ENCODE measurements at regions not wholly inside any gene's neighbourhood (a gene's known extent, or its start where the extent isn't known, plus 50 kb on each side); places are given as distances from the start of the nearest gene placed in this dataset.

- TF ChIP-seq, protein P1, sequence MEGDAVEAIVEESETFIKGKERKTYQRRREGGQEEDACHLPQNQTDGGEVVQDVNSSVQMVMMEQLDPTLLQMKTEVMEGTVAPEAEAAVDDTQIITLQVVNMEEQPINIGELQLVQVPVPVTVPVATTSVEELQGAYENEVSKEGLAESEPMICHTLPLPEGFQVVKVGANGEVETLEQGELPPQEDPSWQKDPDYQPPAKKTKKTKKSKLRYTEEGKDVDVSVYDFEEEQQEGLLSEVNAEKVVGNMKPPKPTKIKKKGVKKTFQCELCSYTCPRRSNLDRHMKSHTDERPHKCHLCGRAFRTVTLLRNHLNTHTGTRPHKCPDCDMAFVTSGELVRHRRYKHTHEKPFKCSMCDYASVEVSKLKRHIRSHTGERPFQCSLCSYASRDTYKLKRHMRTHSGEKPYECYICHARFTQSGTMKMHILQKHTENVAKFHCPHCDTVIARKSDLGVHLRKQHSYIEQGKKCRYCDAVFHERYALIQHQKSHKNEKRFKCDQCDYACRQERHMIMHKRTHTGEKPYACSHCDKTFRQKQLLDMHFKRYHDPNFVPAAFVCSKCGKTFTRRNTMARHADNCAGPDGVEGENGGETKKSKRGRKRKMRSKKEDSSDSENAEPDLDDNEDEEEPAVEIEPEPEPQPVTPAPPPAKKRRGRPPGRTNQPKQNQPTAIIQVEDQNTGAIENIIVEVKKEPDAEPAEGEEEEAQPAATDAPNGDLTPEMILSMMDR (IDR thresholded peaks at IDR 0.05) = no peak
- H3K27me3 Mint-ChIP-seq (ENCODE audit: unreplicated experiment) = peaks cover 27% of the 10 kb centered on the region
- peaks cover 3% of the 10 kb centered on the region for H3K36me3 Mint-ChIP-seq (ENCODE audit: unreplicated experiment)
- H3K4me1 Mint-ChIP-seq (ENCODE audit: unreplicated experiment) = no peaks in the 10 kb centered on the region
- no peak overlapping the region for H3K27ac Mint-ChIP-seq (ENCODE audit: unreplicated experiment)
- H3K9me3 Mint-ChIP-seq (ENCODE audit: unreplicated experiment) = peaks cover 36% of the 10 kb centered on the region
- no peak for DNase-seq (ENCODE audit: extremely low spot score, unreplicated experiment)
- no peak overlapping the region for H3K4me3 Mint-ChIP-seq (ENCODE audit: unreplicated experiment)
Measured at GRCh38 chr21:41576013-41576615, 68.2 kb upstream of the TMPRSS2 start.

- Mint-ChIP-seq H3K36me3 (ENCODE audit: unreplicated experiment) (peaks cover 3% of the 10 kb centered on the region), H3K4me3 (ENCODE audit: unreplicated experiment) (no peak overlapping the region), H3K27me3 (ENCODE audit: unreplicated experiment) (peaks cover 26% of the 10 kb centered on the region), H3K9me3 (ENCODE audit: unreplicated experiment) (peaks cover 32% of the 10 kb centered on the region), H3K27ac (ENCODE audit: unreplicated experiment) (no peak overlapping the region), H3K4me1 (ENCODE audit: unreplicated experiment) (no peaks in the 10 kb centered on the region)
- TF ChIP-seq, protein P1 (IDR thresholded peaks at IDR 0.05) = no peak
- no peak for DNase-seq (ENCODE audit: extremely low spot score, unreplicated experiment)
Measured at GRCh38 chr21:41573902-41574690, 66.1 kb upstream of the TMPRSS2 start.

- peaks cover 14% of the 10 kb centered on the region for H3K9me3 Mint-ChIP-seq (ENCODE audit: unreplicated experiment)
- no peak for DNase-seq (ENCODE audit: extremely low spot score, unreplicated experiment)
- H3K27me3 Mint-ChIP-seq (ENCODE audit: unreplicated experiment) = peaks cover 34% of the 10 kb centered on the region
- no peaks in the 10 kb centered on the region for H3K4me1 Mint-ChIP-seq (ENCODE audit: unreplicated experiment)
- no peak overlapping the region for H3K4me3 Mint-ChIP-seq (ENCODE audit: unreplicated experiment)
- H3K27ac Mint-ChIP-seq (ENCODE audit: unreplicated experiment) = no peak overlapping the region
- TF ChIP-seq, protein P1 (IDR thresholded peaks at IDR 0.05) = no peak
- H3K36me3 Mint-ChIP-seq (ENCODE audit: unreplicated experiment) = no peaks in the 10 kb centered on the region
Measured at GRCh38 chr21:41571938-41572510, 64.1 kb upstream of the TMPRSS2 start.

- H3K4me1 Mint-ChIP-seq (ENCODE audit: unreplicated experiment) = no peaks in the 10 kb centered on the region
- H3K36me3 Mint-ChIP-seq (ENCODE audit: unreplicated experiment) = no peaks in the 10 kb centered on the region
- peaks cover 4% of the 10 kb centered on the region for H3K9me3 Mint-ChIP-seq (ENCODE audit: unreplicated experiment)
- TF ChIP-seq, protein P1 (IDR thresholded peaks at IDR 0.05) = no peak
- H3K27me3 Mint-ChIP-seq (ENCODE audit: unreplicated experiment) = peaks cover 27% of the 10 kb centered on the region
- no peak overlapping the region for H3K4me3 Mint-ChIP-seq (ENCODE audit: unreplicated experiment)
- no peak for DNase-seq (ENCODE audit: extremely low spot score, unreplicated experiment)
- H3K27ac Mint-ChIP-seq (ENCODE audit: unreplicated experiment) = no peak overlapping the region
Measured at GRCh38 chr21:41570791-41571355, 62.9 kb upstream of the TMPRSS2 start.

Data from osteocyte (in vitro differentiated cells).